ENCODE measurements at regions not wholly inside any gene's neighbourhood (a gene's known extent, or its start where the extent isn't known, plus 50 kb on each side); places are given as distances from the start of the nearest gene placed in this dataset.

GRCh38 chr2:103788389-103788788 lies 1026.6 kb downstream of the TMEM182 start:
- ATAC-seq: no peak

DNA sequence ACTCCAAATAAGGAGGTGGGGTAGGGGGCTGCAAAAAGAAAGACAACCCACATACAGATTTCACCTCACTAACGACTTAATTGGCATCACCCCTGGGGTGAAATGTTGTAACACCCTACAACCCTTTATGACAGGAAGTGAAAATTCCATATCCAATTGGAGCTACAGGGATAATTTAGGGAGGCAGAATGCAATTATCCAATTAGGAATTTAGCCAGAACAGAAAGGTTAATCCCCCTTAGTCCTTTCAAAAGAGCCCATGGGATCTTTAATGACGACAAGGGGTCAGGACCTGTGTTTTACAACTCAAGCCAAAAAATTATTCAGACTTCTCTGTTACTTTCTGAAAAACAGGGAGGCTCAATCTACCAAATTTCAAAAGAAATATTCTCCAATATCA lies 1027.1 kb downstream of the TMEM182 start:
- no peak for ATAC-seq
- TF ChIP-seq TCF4 (CRISPR knock-in tag; IDR thresholded peaks at IDR 0.05; ENCODE audit: borderline replicate concordance) (no peak), RARB (CRISPR knock-in tag; IDR thresholded peaks at IDR 0.05) (no peak), CREB5 (CRISPR knock-in tag; IDR thresholded peaks at IDR 0.05; ENCODE audit: low read depth) (no peak), OSR1 (CRISPR knock-in tag; IDR thresholded peaks at IDR 0.05) (no peak), ZFP30 (CRISPR knock-in tag; IDR thresholded peaks at IDR 0.05) (no peak), ZNF565 (CRISPR knock-in tag; conservative IDR thresholded peaks at IDR 0.05; ENCODE audit: low read depth) (no peak), ESRRG (CRISPR knock-in tag; IDR thresholded peaks at IDR 0.05) (no peak), ZC3H10 (CRISPR knock-in tag; IDR thresholded peaks at IDR 0.05) (no peak), ARNTL (CRISPR knock-in tag; IDR thresholded peaks at IDR 0.05; ENCODE audit: borderline replicate concordance, low read depth) (no peak), TOX (CRISPR knock-in tag; IDR thresholded peaks at IDR 0.05; ENCODE audit: borderline replicate concordance) (no peak)
- TF ChIP-seq, protein P1, sequence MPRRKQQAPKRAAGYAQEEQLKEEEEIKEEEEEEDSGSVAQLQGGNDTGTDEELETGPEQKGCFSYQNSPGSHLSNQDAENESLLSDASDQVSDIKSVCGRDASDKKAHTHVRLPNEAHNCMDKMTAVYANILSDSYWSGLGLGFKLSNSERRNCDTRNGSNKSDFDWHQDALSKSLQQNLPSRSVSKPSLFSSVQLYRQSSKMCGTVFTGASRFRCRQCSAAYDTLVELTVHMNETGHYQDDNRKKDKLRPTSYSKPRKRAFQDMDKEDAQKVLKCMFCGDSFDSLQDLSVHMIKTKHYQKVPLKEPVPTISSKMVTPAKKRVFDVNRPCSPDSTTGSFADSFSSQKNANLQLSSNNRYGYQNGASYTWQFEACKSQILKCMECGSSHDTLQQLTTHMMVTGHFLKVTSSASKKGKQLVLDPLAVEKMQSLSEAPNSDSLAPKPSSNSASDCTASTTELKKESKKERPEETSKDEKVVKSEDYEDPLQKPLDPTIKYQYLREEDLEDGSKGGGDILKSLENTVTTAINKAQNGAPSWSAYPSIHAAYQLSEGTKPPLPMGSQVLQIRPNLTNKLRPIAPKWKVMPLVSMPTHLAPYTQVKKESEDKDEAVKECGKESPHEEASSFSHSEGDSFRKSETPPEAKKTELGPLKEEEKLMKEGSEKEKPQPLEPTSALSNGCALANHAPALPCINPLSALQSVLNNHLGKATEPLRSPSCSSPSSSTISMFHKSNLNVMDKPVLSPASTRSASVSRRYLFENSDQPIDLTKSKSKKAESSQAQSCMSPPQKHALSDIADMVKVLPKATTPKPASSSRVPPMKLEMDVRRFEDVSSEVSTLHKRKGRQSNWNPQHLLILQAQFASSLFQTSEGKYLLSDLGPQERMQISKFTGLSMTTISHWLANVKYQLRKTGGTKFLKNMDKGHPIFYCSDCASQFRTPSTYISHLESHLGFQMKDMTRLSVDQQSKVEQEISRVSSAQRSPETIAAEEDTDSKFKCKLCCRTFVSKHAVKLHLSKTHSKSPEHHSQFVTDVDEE (CRISPR knock-in tag; IDR thresholded peaks at IDR 0.05): no peak

More at GRCh38 chr2:103788389-103788788, 1026.6 kb downstream of the TMEM182 start:
- no peak for TF ChIP-seq CSDC2 (CRISPR knock-in tag; IDR thresholded peaks at IDR 0.05)
- no peak for TF ChIP-seq ISL1 (CRISPR knock-in tag; IDR thresholded peaks at IDR 0.05)
- no peak for TF ChIP-seq OSR1 (CRISPR knock-in tag; IDR thresholded peaks at IDR 0.05)
- TF ChIP-seq TOX (CRISPR knock-in tag; IDR thresholded peaks at IDR 0.05; ENCODE audit: borderline replicate concordance): no peak
- no peak for TF ChIP-seq POU6F1 (CRISPR knock-in tag; IDR thresholded peaks at IDR 0.05; ENCODE audit: borderline replicate concordance, low read depth)
- no peak for TF ChIP-seq ZFP30 (CRISPR knock-in tag; IDR thresholded peaks at IDR 0.05)
- TF ChIP-seq, protein P2, sequence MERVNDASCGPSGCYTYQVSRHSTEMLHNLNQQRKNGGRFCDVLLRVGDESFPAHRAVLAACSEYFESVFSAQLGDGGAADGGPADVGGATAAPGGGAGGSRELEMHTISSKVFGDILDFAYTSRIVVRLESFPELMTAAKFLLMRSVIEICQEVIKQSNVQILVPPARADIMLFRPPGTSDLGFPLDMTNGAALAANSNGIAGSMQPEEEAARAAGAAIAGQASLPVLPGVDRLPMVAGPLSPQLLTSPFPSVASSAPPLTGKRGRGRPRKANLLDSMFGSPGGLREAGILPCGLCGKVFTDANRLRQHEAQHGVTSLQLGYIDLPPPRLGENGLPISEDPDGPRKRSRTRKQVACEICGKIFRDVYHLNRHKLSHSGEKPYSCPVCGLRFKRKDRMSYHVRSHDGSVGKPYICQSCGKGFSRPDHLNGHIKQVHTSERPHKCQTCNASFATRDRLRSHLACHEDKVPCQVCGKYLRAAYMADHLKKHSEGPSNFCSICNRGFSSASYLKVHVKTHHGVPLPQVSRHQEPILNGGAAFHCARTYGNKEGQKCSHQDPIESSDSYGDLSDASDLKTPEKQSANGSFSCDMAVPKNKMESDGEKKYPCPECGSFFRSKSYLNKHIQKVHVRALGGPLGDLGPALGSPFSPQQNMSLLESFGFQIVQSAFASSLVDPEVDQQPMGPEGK (CRISPR knock-in tag; IDR thresholded peaks at IDR 0.05; ENCODE audit: borderline replicate concordance): no peak
- TF ChIP-seq ZC3H10 (CRISPR knock-in tag; IDR thresholded peaks at IDR 0.05): no peak
- TF ChIP-seq CSRNP3 (CRISPR knock-in tag; IDR thresholded peaks at IDR 0.05): no peak
- TF ChIP-seq ESRRG (CRISPR knock-in tag; IDR thresholded peaks at IDR 0.05): no peak
- no peak for TF ChIP-seq ZFP3 (CRISPR knock-in tag; IDR thresholded peaks at IDR 0.05)
- no peak for TF ChIP-seq CREB5 (CRISPR knock-in tag; IDR thresholded peaks at IDR 0.05; ENCODE audit: low read depth)
- TF ChIP-seq BACH2 (CRISPR knock-in tag; IDR thresholded peaks at IDR 0.05; ENCODE audit: borderline replicate concordance): no peak
- no peak for TF ChIP-seq PPARA (CRISPR knock-in tag; IDR thresholded peaks at IDR 0.05; ENCODE audit: borderline replicate concordance)
- TF ChIP-seq SNAI2 (CRISPR knock-in tag; IDR thresholded peaks at IDR 0.05): no peak
- no peak for TF ChIP-seq TCF4 (CRISPR knock-in tag; IDR thresholded peaks at IDR 0.05; ENCODE audit: borderline replicate concordance)
- TF ChIP-seq, protein P1 (CRISPR knock-in tag; IDR thresholded peaks at IDR 0.05): no peak

Measured in SK-N-SH treated with all-trans-retinoic acid at 6 μM for 48 hours (cell line).